ENCODE measurements at regions not wholly inside any gene's neighbourhood (a gene's known extent, or its start where the extent isn't known, plus 50 kb on each side); places are given as distances from the start of the nearest gene placed in this dataset.

GRCh38 chr6:71236926-71237434 lies 51.6 kb upstream of the OGFRL1 start:
- no peak for TF ChIP-seq EZH2 (IDR thresholded peaks at IDR 0.05; ENCODE audit: low read length, unreplicated experiment)
- no peak for TF ChIP-seq CTCF (conservative IDR thresholded peaks at IDR 0.05; ENCODE audit: low read depth, low read length)
- TF ChIP-seq EZH2phosphoT487 (IDR thresholded peaks at IDR 0.05; ENCODE audit: borderline replicate concordance, low read length), result no peak
